Tibial nerve (tissue), 4 donors: ENCODE measurements at regions not wholly inside any gene's neighbourhood (a gene's known extent, or its start where the extent isn't known, plus 50 kb on each side); places are given as distances from the start of the nearest gene placed in this dataset.

Experiments
- CTCF ChIP-seq, 5 experiments: fragments of 200-600 bp in 3 of 5; fragments of 450-650 bp in 2 of 5; sonication (generic) in 3 of 5; IDR thresholded peaks; one replicate each; pipeline ENCODE4 v1.5.1; 2016 to 2019; ENCODE audit warnings: antibody characterized with exemption in 5 of 5, mild to moderate bottlenecking in 3 of 5, moderate library complexity in 2 of 5
- EP300 ChIP-seq, 2 donors: sonication (generic); formaldehyde crosslinking; IDR thresholded peaks; one replicate each; pipeline ENCODE4 v1.6.1; 2017; ENCODE audit warnings: antibody characterized with exemption in 2 of 2, mild to moderate bottlenecking in 1 of 2

GRCh38 chr4:173746424-173746823, 216.4 kb upstream of the HAND2 start:
- no peak for TF ChIP-seq EP300 (IDR thresholded peaks at IDR 0.05)
- TF ChIP-seq CTCF (IDR thresholded peaks at IDR 0.05): no peak
